Breast epithelium (tissue), 3 donors: ENCODE measurements at regions not wholly inside any gene's neighbourhood (a gene's known extent, or its start where the extent isn't known, plus 50 kb on each side); places are given as distances from the start of the nearest gene placed in this dataset.

Experiments used
- POLR2A ChIP-seq: fragments of 450-650 bp; IDR thresholded peaks from one replicate; pipeline ENCODE4 v1.6.1; 2016; ENCODE audit warnings: antibody characterized with exemption, mild to moderate bottlenecking, moderate library complexity
- TF ChIP-seq, protein P1 (sequence below), 3 donors: fragments of 450-650 bp; IDR thresholded peaks; one replicate each; pipeline ENCODE4 v1.5.1; 2016 to 2017; ENCODE audit warnings: antibody characterized with exemption in 3 of 3, mild to moderate bottlenecking in 3 of 3, moderate library complexity in 3 of 3

DNA sequence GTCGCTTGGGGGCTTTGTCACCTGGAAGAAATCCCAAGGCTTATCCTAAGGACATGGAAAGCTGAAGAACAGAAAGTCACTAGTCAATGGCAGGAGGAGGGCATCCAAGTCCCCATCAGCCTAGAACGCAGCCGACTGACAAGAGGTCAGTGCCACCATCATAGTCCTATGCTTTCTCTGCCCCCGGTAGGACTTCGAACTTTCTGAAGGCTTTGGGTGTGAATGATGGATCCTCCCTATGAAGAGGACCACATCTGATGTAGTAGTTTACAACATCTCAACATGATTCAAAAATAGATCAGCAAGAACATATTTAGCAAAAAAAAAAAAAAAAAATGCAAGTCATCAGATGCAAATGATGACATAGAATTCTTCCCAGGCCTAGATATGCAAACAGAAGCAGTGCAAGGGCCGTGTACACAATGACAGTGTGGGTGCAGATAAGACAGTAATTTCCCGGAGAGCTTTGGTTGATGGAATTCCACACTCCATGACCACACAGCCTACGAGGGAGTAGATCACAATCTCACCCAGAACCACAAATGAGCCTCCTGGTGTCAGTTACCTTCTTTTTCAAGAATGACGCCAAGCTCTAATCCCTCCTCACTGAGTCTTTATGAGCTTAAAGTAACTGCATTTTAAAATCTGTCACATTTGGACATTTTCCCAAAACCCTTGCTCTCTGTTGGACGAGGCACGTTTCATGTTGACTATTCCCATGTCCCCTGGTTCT lies 88.2 kb downstream of the PSMG1 start:
- TF ChIP-seq, protein P1, sequence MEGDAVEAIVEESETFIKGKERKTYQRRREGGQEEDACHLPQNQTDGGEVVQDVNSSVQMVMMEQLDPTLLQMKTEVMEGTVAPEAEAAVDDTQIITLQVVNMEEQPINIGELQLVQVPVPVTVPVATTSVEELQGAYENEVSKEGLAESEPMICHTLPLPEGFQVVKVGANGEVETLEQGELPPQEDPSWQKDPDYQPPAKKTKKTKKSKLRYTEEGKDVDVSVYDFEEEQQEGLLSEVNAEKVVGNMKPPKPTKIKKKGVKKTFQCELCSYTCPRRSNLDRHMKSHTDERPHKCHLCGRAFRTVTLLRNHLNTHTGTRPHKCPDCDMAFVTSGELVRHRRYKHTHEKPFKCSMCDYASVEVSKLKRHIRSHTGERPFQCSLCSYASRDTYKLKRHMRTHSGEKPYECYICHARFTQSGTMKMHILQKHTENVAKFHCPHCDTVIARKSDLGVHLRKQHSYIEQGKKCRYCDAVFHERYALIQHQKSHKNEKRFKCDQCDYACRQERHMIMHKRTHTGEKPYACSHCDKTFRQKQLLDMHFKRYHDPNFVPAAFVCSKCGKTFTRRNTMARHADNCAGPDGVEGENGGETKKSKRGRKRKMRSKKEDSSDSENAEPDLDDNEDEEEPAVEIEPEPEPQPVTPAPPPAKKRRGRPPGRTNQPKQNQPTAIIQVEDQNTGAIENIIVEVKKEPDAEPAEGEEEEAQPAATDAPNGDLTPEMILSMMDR (IDR thresholded peaks at IDR 0.05), result no peak
- TF ChIP-seq POLR2A, result no peak
